IPS DF 6.9 (cell line): ENCODE measurements at regions not wholly inside any gene's neighbourhood (a gene's known extent, or its start where the extent isn't known, plus 50 kb on each side); places are given as distances from the start of the nearest gene placed in this dataset.

Source experiments
- DNase-seq: peaks from one replicate; pipeline ENCODE4 v3.0.0-alpha.2; 2013; ENCODE audit warnings: low read depth, low spot score
- H3K27ac ChIP-seq: one replicate; pipeline ENCODE4 v1.5.1; 2013; ENCODE audit warnings: low read length, control low read depth
- H3K27me3 ChIP-seq: 2 replicates; pipeline ENCODE4 v1.6.1; 2013; ENCODE audit warnings: mild to moderate bottlenecking, low read length; ENCODE audit not compliant: control insufficient read depth, insufficient read depth
- H3K36me3 ChIP-seq: 2 replicates; pipeline ENCODE4 v1.6.1; 2013; ENCODE audit warnings: low read length; ENCODE audit not compliant: control insufficient read depth, insufficient read depth
- H3K4me1 ChIP-seq: 2 replicates; pipeline ENCODE4 v1.6.1; 2013; ENCODE audit warnings: low read length; ENCODE audit not compliant: control insufficient read depth, insufficient read depth
- H3K4me3 ChIP-seq: 2 replicates; pipeline ENCODE4 v1.5.1; 2013; ENCODE audit warnings: mild to moderate bottlenecking, low read length
- H3K9me3 ChIP-seq: 2 replicates; pipeline ENCODE4 v1.6.1; 2013; ENCODE audit warnings: low read length, inconsistent platforms; ENCODE audit not compliant: control insufficient read depth, insufficient read depth
- WGBS: extraction: QIAGEN DNeasy Blood & Tissue Kit; methylation state at CpG from one replicate; pipeline ENCODE4 v1.1.7; 2013; ENCODE audit warnings: mixed read lengths, missing lambda C conversion rate; ENCODE audit not compliant: insufficient read length, insufficient coverage; 5-methylcytosine and 5-hydroxymethylcytosine counted together

GRCh38 chr3:178271740-178272387 is 264.4 kb upstream of the KCNMB2 start:
- no peaks in the 10 kb centered on the region for H3K36me3 ChIP-seq
- no peak for DNase-seq
- WGBS = no CpG with 5 or more reads among the region's 3 CpGs
- no peaks in the 10 kb centered on the region for H3K9me3 ChIP-seq
- H3K4me1 ChIP-seq = no peaks in the 10 kb centered on the region
- H3K27me3 ChIP-seq = no peaks in the 10 kb centered on the region
- H3K27ac ChIP-seq = no peak overlapping the region
- H3K4me3 ChIP-seq = no peak overlapping the region

- WGBS = no CpG with 5 or more reads among the region's 3 CpGs
- H3K27me3 ChIP-seq = no peaks in the 10 kb centered on the region
- H3K4me3 ChIP-seq = no peak overlapping the region
- H3K4me1 ChIP-seq = no peaks in the 10 kb centered on the region
- H3K9me3 ChIP-seq = no peaks in the 10 kb centered on the region
- DNase-seq = no peak
- no peaks in the 10 kb centered on the region for H3K36me3 ChIP-seq
- H3K27ac ChIP-seq = no peak overlapping the region
These were observed 263.4 kb upstream of the KCNMB2 start for GRCh38 chr3:178272841-178273240.

GRCh38 chr3:178274711-178275110 is 261.5 kb upstream of the KCNMB2 start:
- Histone ChIP-seq H3K36me3 (no peaks in the 10 kb centered on the region), H3K4me3 (no peak overlapping the region), H3K9me3 (no peaks in the 10 kb centered on the region), H3K4me1 (no peaks in the 10 kb centered on the region), H3K27ac (no peak overlapping the region), H3K27me3 (no peaks in the 10 kb centered on the region)
- DNase-seq = no peak
- WGBS = no CpG with 5 or more reads among the region's 4 CpGs

- DNase-seq = no peak
- no peaks in the 10 kb centered on the region for H3K4me1 ChIP-seq
- H3K4me3 ChIP-seq = no peak overlapping the region
- no peaks in the 10 kb centered on the region for H3K27me3 ChIP-seq
- no peaks in the 10 kb centered on the region for H3K36me3 ChIP-seq
- H3K9me3 ChIP-seq = no peaks in the 10 kb centered on the region
- H3K27ac ChIP-seq = no peak overlapping the region
These were observed 260.9 kb upstream of the KCNMB2 start for GRCh38 chr3:178275311-178275710.

- no peaks in the 10 kb centered on the region for H3K9me3 ChIP-seq
These were observed 260.4 kb upstream of the KCNMB2 start for GRCh38 chr3:178275793-178276192.

DNA sequence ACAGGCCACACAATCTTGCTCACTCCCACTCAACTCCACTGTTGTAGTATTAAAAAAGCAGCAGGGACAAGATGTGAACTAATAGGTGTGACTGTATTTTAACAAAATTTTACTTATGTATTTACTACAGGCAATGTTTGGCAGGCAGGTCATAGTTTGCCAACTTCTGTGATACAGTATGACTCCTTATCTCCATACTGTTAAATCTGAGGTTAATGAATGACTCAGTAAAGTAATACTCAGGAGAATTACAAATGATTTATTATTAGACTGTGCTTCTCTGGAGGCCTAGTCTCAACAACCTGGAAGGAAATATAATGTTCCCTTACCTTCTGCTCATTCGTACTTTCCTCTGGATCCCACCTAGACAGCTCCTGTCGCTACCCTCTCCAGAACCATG is 258.6 kb upstream of the KCNMB2 start:
- no peaks in the 10 kb centered on the region for H3K4me1 ChIP-seq
- H3K36me3 ChIP-seq = no peaks in the 10 kb centered on the region
- no peaks in the 10 kb centered on the region for H3K27me3 ChIP-seq
- H3K27ac ChIP-seq = no peak overlapping the region
- no CpG with 5 or more reads among the region's 2 CpGs for WGBS
- no peak overlapping the region for H3K4me3 ChIP-seq
- DNase-seq = no peak
- H3K9me3 ChIP-seq = no peaks in the 10 kb centered on the region

More at GRCh38 chr3:178275793-178276192, 260.4 kb upstream of the KCNMB2 start:
- WGBS = no CpG with 5 or more reads among the region's 2 CpGs
- no peaks in the 10 kb centered on the region for H3K27me3 ChIP-seq
- H3K27ac ChIP-seq = no peak overlapping the region
- DNase-seq = no peak
- H3K4me3 ChIP-seq = no peak overlapping the region
- no peaks in the 10 kb centered on the region for H3K4me1 ChIP-seq
- no peaks in the 10 kb centered on the region for H3K36me3 ChIP-seq

- no peaks in the 10 kb centered on the region for H3K4me1 ChIP-seq
- no peaks in the 10 kb centered on the region for H3K36me3 ChIP-seq
- H3K27me3 ChIP-seq = no peaks in the 10 kb centered on the region
- WGBS = no CpG with 5 or more reads among the region's 1 CpG
- no peak for DNase-seq
- H3K27ac ChIP-seq = no peak overlapping the region
- no peaks in the 10 kb centered on the region for H3K9me3 ChIP-seq
- H3K4me3 ChIP-seq = no peak overlapping the region
These were observed 252.7 kb upstream of the KCNMB2 start for GRCh38 chr3:178283561-178283960.

DNA sequence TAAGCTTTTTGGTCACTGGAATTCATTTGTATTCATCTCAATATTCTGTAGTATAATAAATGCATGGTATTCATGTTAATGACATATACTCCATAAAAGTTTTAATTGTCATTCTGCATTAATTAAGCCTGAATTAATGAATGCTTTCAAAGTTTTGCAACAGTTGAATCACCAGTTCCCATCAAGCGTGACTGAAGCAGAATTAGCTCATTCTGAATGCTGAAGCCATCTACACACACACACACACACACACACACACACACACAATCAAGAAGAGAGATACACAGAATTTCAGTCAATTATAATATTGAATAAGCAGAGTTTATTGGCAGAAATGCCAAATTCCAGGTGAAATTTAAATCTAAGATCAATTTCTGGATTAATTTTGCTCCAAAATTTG is 252.1 kb upstream of the KCNMB2 start:
- no peaks in the 10 kb centered on the region for H3K4me1 ChIP-seq
- no CpG with 5 or more reads among the region's 1 CpG for WGBS

DNA sequence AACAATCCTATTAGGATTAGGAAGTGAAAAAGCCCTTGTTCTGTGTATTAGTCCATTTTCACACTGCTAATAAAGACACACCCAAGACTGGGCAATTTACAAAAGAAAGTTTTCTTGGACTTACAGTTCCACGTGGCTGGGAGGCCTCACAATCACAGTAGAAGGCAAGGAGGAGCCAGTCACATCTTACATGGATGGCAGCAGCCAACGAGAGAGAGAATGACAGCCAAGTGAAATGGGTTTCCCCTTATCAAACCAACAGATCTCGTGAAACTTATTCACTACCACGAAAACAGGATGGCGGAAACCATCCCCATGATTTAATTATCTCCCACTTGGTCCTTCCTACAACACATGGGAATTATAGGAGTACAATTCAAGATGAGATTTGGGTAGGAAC is 248.2 kb upstream of the KCNMB2 start:
- Histone ChIP-seq H3K27me3 (no peaks in the 10 kb centered on the region), H3K4me1 (no peaks in the 10 kb centered on the region), H3K36me3 (no peaks in the 10 kb centered on the region), H3K9me3 (no peaks in the 10 kb centered on the region), H3K27ac (no peak overlapping the region), H3K4me3 (no peak overlapping the region)
- DNase-seq = no peak
- WGBS = no CpG with 5 or more reads among the region's 5 CpGs

More for the DNA sequence above, 252.1 kb upstream of the KCNMB2 start:
- Histone ChIP-seq H3K4me3 (no peak overlapping the region), H3K9me3 (no peaks in the 10 kb centered on the region), H3K36me3 (no peaks in the 10 kb centered on the region), H3K27ac (no peak overlapping the region), H3K27me3 (no peaks in the 10 kb centered on the region)
- no peak for DNase-seq

DNA sequence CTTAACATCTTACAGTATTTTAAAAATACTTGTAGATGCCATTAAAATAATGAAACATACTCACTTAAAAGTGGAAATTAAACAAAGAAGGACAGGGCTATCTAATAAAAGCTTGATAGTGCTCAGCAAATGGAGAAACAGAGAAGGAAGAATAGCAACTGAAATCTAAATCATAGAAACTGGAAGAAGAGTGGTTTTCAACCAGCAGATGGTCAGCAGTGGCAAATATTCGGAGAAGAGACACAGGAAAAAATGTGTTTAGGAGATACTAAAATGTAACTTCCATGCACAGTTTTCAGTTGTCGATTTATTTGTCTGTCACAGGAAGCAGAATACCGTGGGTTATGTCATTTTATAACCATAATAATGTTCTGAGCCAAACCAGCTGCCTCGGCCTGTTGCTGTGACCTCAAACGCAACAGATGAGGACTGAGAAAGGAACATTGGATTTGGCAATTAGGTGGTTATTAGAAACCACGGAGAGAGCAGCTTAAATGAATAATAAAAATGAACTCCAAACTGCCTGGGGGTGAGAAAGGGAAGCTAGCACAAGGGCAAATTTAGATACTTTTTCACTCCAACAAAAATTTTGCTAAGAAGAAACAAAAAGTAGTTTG is 246.6 kb upstream of the KCNMB2 start:
- H3K9me3 ChIP-seq = no peaks in the 10 kb centered on the region
- no peak overlapping the region for H3K4me3 ChIP-seq
- H3K36me3 ChIP-seq = no peaks in the 10 kb centered on the region
- WGBS = no CpG with 5 or more reads among the region's 6 CpGs
- no peaks in the 10 kb centered on the region for H3K4me1 ChIP-seq
- H3K27me3 ChIP-seq = no peaks in the 10 kb centered on the region
- DNase-seq = no peak
- no peak overlapping the region for H3K27ac ChIP-seq
